Ascending aorta (tissue), 2 donors: ENCODE measurements at regions not wholly inside any gene's neighbourhood (a gene's known extent, or its start where the extent isn't known, plus 50 kb on each side); places are given as distances from the start of the nearest gene placed in this dataset.
A peak's percentile ranks its signal among the peaks of the same experiment; 100 is the strongest.

Source experiments
- DNase-seq, 2 donors: peaks; one replicate each; pipeline ENCODE4 v3.0.0-alpha.2; 2019; ENCODE audit warnings: low spot score in 2 of 2
- H3K27ac ChIP-seq, 2 donors: fragments of 200-600 bp; sonication (generic); one replicate each; pipeline ENCODE4 v1.5.1; 2016 to 2017; ENCODE audit warnings: mild to moderate bottlenecking in 1 of 2
- H3K27me3 ChIP-seq: fragments of 200-600 bp; sonication (generic); one replicate; pipeline ENCODE4 v1.5.1; 2017
- H3K36me3 ChIP-seq, 2 donors: fragments of 200-600 bp; sonication (generic); one replicate each; pipeline ENCODE4 v1.5.1; 2016
- H3K4me1 ChIP-seq, 2 donors: fragments of 200-600 bp; sonication (generic); one replicate each; pipeline ENCODE4 v1.5.1; 2016 to 2017; ENCODE audit warnings: mild to moderate bottlenecking in 1 of 2
- H3K4me3 ChIP-seq, 2 donors: fragments of 200-600 bp; sonication (generic); one replicate each; pipeline ENCODE4 v1.5.1; 2016 to 2017; ENCODE audit warnings: mild to moderate bottlenecking in 1 of 2
- H3K9me3 ChIP-seq, 2 donors: fragments of 200-600 bp; sonication (generic); one replicate each; pipeline ENCODE4 v1.5.1; 2016
- CTCF ChIP-seq, 3 experiments: fragments of 200-600 bp in 2 of 3; fragments of 450-650 bp in 1 of 3; sonication (generic) in 2 of 3; IDR thresholded peaks; one replicate each; pipeline ENCODE4 v1.5.1; 2016 to 2019; ENCODE audit warnings: antibody characterized with exemption in 3 of 3, mild to moderate bottlenecking in 1 of 3, moderate library complexity in 1 of 3
- intact Hi-C: fragments of 100-400 bp; cut with DNase I; formaldehyde crosslinking; loops from one replicate; pipeline ENCODE4 v1.15.1; 2023

GRCh38 chr15:66646308-66646707, 55.7 kb upstream of the SMAD6 start:
- H3K4me1 ChIP-seq, result peaks cover 3 to 18% of the 10 kb centered on the region in 2 donors
- no peaks in the 10 kb centered on the region for H3K9me3 ChIP-seq
- H3K27ac ChIP-seq, result peak overlapping the region in 1 of 2 donors; percentile 17
- DNase-seq, result peak in 1 of 2 donors; percentile 76
- H3K27me3 ChIP-seq, result no peaks in the 10 kb centered on the region
- intact Hi-C loops, result loop anchor here (5.0 kb wide), 1 partner anchor 119 kb away; no protein-coding TSS in a partner anchor
- TF ChIP-seq CTCF (IDR thresholded peaks at IDR 0.05), result no peak
- H3K4me3 ChIP-seq, result no peak overlapping the region
- H3K36me3 ChIP-seq, result no peaks in the 10 kb centered on the region

GRCh38 chr15:66646799-66647198, 55.2 kb upstream of the SMAD6 start:
- Histone ChIP-seq H3K4me3 (no peak overlapping the region), H3K4me1 (peaks cover 3 to 18% of the 10 kb centered on the region in 2 donors), H3K36me3 (no peaks in the 10 kb centered on the region), H3K27ac (peak overlapping the region; percentile 17 to 69), H3K9me3 (no peaks in the 10 kb centered on the region), H3K27me3 (no peaks in the 10 kb centered on the region)
- DNase-seq, result no peak
- intact Hi-C loops, result loop anchor here (5.0 kb wide), 1 partner anchor 119 kb away; no protein-coding TSS in a partner anchor
- no peak for TF ChIP-seq CTCF (IDR thresholded peaks at IDR 0.05)

DNA sequence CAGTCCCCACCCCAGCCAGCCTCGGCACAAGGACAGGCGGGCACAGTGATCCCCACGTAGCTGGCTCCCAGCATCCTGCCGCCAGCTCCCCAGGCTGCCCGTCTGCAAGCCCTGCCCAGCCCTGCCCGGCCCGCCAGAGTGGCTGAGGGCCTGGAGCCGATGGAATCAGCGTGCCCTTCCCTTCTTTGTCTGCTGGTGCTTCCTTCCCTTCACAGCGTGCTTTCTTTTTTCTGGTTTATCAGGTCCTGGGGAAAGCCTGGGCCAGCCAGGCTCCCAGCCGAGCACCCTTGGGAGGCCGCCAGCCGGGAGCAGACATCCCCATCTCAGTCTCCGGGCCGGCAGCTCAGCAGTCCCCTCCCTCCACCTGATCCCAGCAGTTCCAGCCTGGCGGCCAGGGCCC, 54.7 kb upstream of the SMAD6 start:
- Histone ChIP-seq H3K27me3 (no peaks in the 10 kb centered on the region), H3K9me3 (no peaks in the 10 kb centered on the region), H3K27ac (peak overlapping the region; percentile 17 to 69), H3K36me3 (no peaks in the 10 kb centered on the region), H3K4me3 (peak overlapping the region in 1 of 2 donors; percentile 36), H3K4me1 (peaks cover 3 to 18% of the 10 kb centered on the region in 2 donors)
- intact Hi-C loops, result loop anchor here (5.0 kb wide), 1 partner anchor 120 kb away; no protein-coding TSS in a partner anchor
- DNase-seq, result no peak
- no peak for TF ChIP-seq CTCF (IDR thresholded peaks at IDR 0.05)

DNA sequence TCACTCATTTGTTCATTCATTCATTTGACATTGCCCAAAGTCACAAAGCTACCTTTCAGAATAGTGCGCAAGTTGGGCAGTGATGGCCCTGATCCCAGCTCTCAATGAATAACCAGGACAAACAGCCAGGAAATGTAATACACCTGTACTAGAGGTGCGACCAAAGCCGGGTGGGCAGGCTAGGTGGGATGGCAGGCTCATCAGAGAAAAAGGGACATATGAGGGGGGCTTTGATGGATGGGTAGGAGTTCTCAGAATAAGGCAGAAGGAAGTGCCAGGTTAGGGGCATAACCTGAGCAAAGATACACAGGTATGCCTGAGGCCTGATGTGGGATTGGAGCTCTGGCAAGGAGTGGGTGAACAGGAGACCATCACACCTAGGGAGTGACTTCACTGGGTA, 53.4 kb upstream of the SMAD6 start:
- H3K27ac ChIP-seq, result no peak overlapping the region
- no peak for DNase-seq
- no peaks in the 10 kb centered on the region for H3K36me3 ChIP-seq
- TF ChIP-seq CTCF (IDR thresholded peaks at IDR 0.05), result no peak
- H3K9me3 ChIP-seq, result no peaks in the 10 kb centered on the region
- intact Hi-C loops, result loop anchor here (5.0 kb wide), 1 partner anchor 121 kb away; no protein-coding TSS in a partner anchor
- H3K27me3 ChIP-seq, result no peaks in the 10 kb centered on the region
- H3K4me1 ChIP-seq, result peaks cover 3 to 18% of the 10 kb centered on the region in 2 donors
- no peak overlapping the region for H3K4me3 ChIP-seq

- no peak for DNase-seq
- no peaks in the 10 kb centered on the region for H3K36me3 ChIP-seq
- H3K4me3 ChIP-seq, result no peak overlapping the region
- peak overlapping the region in 1 of 2 donors; percentile 1 for H3K27ac ChIP-seq
- intact Hi-C loops, result loop anchor here (5.0 kb wide), 1 partner anchor 122 kb away; no protein-coding TSS in a partner anchor
- H3K9me3 ChIP-seq, result no peaks in the 10 kb centered on the region
- H3K27me3 ChIP-seq, result no peaks in the 10 kb centered on the region
- no peak for TF ChIP-seq CTCF (IDR thresholded peaks at IDR 0.05)
- peaks cover 3 to 18% of the 10 kb centered on the region in 2 donors for H3K4me1 ChIP-seq
Observed at GRCh38 chr15:66649235-66649984, 52.6 kb upstream of the SMAD6 start.
